ENCODE measurements at regions not wholly inside any gene's neighbourhood (a gene's known extent, or its start where the extent isn't known, plus 50 kb on each side); places are given as distances from the start of the nearest gene placed in this dataset.

DNA sequence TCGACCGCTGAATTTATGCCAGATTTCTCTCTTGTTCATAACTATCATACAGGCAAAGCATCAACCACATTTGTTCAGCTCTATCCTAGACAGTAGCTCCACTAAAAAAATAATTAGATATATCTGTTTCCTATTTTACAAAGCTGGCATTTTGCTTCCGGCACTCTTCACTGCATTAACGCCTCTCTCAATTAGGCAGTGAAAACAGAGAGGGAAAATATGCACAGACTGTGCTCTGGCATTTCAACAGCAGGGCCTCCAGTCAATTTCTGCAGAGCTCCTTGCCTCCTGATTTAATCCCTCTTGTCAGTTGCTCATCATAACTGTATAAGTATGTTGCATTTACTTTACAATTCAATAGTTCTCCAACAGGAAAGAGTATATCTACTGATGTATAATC, 666.9 kb upstream of the INTU start:
- no peak overlapping the region for H2AFZ ChIP-seq (ENCODE audit: control insufficient read depth, low read depth, low read length)
- DNase-seq (ENCODE audit: low read depth, low spot score) (no peak), FAIRE-seq (no peak), ATAC-seq (no peak)
- H3K4me3 ChIP-seq = no peak overlapping the region
- SMC1A ChIA-PET (ENCODE audit: uncharacterized antibody, unreplicated experiment) = interaction anchor here (0.7 to 1.2 kb wide), 2 partner anchors 12 to 192 kb away, joined by 3 read pairs; no protein-coding TSS in a partner anchor
- no peaks in the 10 kb centered on the region for H3K79me2 ChIP-seq (ENCODE audit: control insufficient read depth, insufficient read depth, low read length)
- H3K4me2 ChIP-seq (ENCODE audit: control insufficient read depth, insufficient read depth) = no peak overlapping the region
- H3K27me3 ChIP-seq (replicated peaks in 1 of 2; ENCODE audit: control insufficient read depth in 2 of 2, insufficient read depth in 2 of 2, low read length in 1 of 2) = no peaks in the 10 kb centered on the region
- no peaks in the 10 kb centered on the region for H4K20me1 ChIP-seq (ENCODE audit: control insufficient read depth, insufficient read depth)
- H3K27ac ChIP-seq (ENCODE audit: control insufficient read depth, insufficient read depth) = no peak overlapping the region
- in situ Hi-C loops (cut with MboI) = no loop called here
- H3K4me1 ChIP-seq (ENCODE audit: control insufficient read depth, insufficient read depth, low read length) = no peaks in the 10 kb centered on the region
- RAD21 ChIA-PET (ENCODE audit: unreplicated experiment) = no interaction called here
- H3K36me3 ChIP-seq (ENCODE audit: control insufficient read depth in 2 of 2, insufficient read depth in 2 of 2, low read length in 1 of 2) = no peaks in the 10 kb centered on the region
- CTCF ChIA-PET = no interaction called here
- no peaks in the 10 kb centered on the region for H3K9me3 ChIP-seq (replicated peaks; ENCODE audit: control insufficient read depth, insufficient read depth, low read length)
- no TSS peak for BruUV-seq (replicated peaks)
- 7% methylated on average over 4 of the region's 4 CpGs for WGBS (ENCODE audit: insufficient coverage, insufficient replicate concordance, low lambda C conversion rate, missing lambda C conversion rate)
- intact Hi-C loops (cut with micrococcal nuclease; ENCODE audit: unreplicated experiment) = no loop called here
- POLR2A ChIA-PET = no interaction called here
- no peak overlapping the region for H3K9ac ChIP-seq (ENCODE audit: control insufficient read depth, insufficient read depth, low read length)
- TF ChIP-seq ATF7 (IDR thresholded peaks at IDR 0.05; ENCODE audit: low read depth) = no peak

DNA sequence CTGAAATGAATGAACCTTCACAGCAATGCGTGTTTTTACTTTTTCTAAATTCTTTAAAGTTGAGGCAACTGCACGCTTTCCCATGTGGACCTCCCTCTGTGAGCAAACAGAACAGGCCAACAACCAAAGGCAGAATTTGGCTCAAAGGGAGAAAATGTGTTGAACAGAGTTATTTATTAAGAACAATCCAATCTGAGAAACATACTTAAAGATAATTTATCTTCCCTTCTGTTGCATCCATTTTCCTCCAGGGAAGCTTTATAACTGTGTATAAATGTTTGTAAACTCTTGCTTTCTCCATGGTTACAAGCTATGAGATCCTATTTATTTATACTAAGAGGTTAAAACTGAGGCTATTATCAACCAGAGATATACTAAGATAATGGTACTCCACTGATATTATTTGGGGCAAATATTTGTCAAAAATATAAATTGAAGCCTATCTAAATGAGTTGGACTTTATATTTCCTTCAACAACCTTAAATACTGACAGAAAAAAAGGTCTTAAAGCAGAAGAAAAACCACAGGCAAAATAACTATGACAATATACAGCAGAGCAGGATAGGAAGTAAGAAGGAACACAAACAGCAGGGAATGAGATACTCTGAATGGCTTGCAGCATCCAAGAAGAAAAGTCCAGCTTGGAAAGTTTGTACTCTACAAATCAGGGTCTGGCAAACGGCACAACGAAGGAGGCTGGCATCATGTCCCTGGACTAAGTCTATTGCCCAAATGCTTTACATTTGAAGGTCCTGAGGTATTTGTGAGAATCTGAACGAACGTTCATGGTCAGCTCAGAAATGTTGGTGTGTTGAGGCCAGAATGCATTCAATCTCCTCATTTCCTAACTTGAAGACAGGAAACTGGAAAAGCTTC, 663.2 kb upstream of the INTU start:
- RAD21 ChIA-PET (ENCODE audit: unreplicated experiment) = no interaction called here
- intact Hi-C loops (cut with micrococcal nuclease; ENCODE audit: unreplicated experiment) = no loop called here
- TF ChIP-seq JUNB (IDR thresholded peaks at IDR 0.05) (no peak), ZSCAN29 (IDR thresholded peaks at IDR 0.05) (no peak), ASH2L (IDR thresholded peaks at IDR 0.05; ENCODE audit: borderline replicate concordance, low read depth) (no peak), HDAC2 (IDR thresholded peaks at IDR 0.05) (no peak), HCFC1 (IDR thresholded peaks at IDR 0.05; ENCODE audit: low read length) (no peak), HDGF (IDR thresholded peaks at IDR 0.05) (no peak), MXI1 (IDR thresholded peaks at IDR 0.05; ENCODE audit: low read depth, low read length) (no peak), SRF (IDR thresholded peaks at IDR 0.05; ENCODE audit: low read depth in 2 of 2, low read length in 2 of 2) (no peak), E4F1 (IDR thresholded peaks at IDR 0.05; ENCODE audit: borderline replicate concordance, partially characterized antibody) (no peak), EED (IDR thresholded peaks at IDR 0.05; ENCODE audit: low read depth) (no peak), CHD1 (IDR thresholded peaks at IDR 0.05; ENCODE audit: low read depth, low read length) (no peak)
- TF ChIP-seq, protein P1, sequence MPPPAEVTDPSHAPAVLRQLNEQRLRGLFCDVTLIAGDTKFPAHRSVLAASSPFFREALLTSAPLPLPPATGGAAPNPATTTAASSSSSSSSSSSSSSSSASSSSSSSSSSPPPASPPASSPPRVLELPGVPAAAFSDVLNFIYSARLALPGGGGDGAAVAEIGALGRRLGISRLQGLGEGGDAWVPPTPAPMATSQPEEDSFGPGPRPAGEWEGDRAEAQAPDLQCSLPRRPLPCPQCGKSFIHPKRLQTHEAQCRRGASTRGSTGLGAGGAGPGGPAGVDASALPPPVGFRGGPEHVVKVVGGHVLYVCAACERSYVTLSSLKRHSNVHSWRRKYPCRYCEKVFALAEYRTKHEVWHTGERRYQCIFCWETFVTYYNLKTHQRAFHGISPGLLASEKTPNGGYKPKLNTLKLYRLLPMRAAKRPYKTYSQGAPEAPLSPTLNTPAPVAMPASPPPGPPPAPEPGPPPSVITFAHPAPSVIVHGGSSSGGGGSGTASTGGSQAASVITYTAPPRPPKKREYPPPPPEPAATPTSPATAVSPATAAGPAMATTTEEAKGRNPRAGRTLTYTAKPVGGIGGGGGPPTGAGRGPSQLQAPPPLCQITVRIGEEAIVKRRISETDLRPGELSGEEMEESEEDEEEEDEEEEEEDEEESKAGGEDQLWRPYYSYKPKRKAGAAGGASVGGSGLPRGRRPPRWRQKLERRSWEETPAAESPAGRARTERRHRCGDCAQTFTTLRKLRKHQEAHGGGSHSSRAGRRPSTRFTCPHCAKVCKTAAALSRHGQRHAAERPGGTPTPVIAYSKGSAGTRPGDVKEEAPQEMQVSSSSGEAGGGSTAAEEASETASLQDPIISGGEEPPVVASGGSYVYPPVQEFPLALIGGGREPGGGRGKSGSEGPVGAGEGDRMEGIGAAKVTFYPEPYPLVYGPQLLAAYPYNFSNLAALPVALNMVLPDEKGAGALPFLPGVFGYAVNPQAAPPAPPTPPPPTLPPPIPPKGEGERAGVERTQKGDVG (CRISPR knock-in tag; IDR thresholded peaks at IDR 0.05) = no peak

More for the DNA sequence above, 663.2 kb upstream of the INTU start:
- 18% methylated on average over 6 of the region's 6 CpGs for WGBS (ENCODE audit: insufficient coverage, insufficient replicate concordance, low lambda C conversion rate, missing lambda C conversion rate)
- Histone ChIP-seq H4K20me1 (ENCODE audit: control insufficient read depth, insufficient read depth) (no peaks in the 10 kb centered on the region), H3K27ac (ENCODE audit: control insufficient read depth, insufficient read depth) (no peak overlapping the region), H3K4me2 (ENCODE audit: control insufficient read depth, insufficient read depth) (no peak overlapping the region), H3K9ac (ENCODE audit: control insufficient read depth, insufficient read depth, low read length) (no peak overlapping the region), H3K4me3 (no peak overlapping the region), H3K79me2 (ENCODE audit: control insufficient read depth, insufficient read depth, low read length) (no peaks in the 10 kb centered on the region), H3K9me3 (replicated peaks; ENCODE audit: control insufficient read depth, insufficient read depth, low read length) (no peaks in the 10 kb centered on the region), H3K4me1 (ENCODE audit: control insufficient read depth, insufficient read depth, low read length) (no peaks in the 10 kb centered on the region), H3K27me3 (replicated peaks in 1 of 2; ENCODE audit: control insufficient read depth in 2 of 2, insufficient read depth in 2 of 2, low read length in 1 of 2) (no peaks in the 10 kb centered on the region; a peak in 1 of 4 replicates), H2AFZ (ENCODE audit: control insufficient read depth, low read depth, low read length) (no peak overlapping the region), H3K36me3 (ENCODE audit: control insufficient read depth in 2 of 2, insufficient read depth in 2 of 2, low read length in 1 of 2) (no peaks in the 10 kb centered on the region)
- ChIA-PET CTCF (no interaction called here), POLR2A (no interaction called here), SMC1A (ENCODE audit: uncharacterized antibody, unreplicated experiment) (interaction anchor here (1.4 kb wide), 1 partner anchor 27 kb away, joined by 3 read pairs; no protein-coding TSS in a partner anchor)
- ATAC-seq = no peak
- no peak for DNase-seq (ENCODE audit: low read depth, low spot score)
- FAIRE-seq = no peak
- no TSS peak for BruUV-seq (replicated peaks)
- in situ Hi-C loops (cut with MboI) = no loop called here
